Activated CD4-positive, alpha-beta T cell treated with anti-CD3 and anti-CD28 coated beads, Interleukin-2, Interleukin-4, amounts not matched to agents 100 ng/mL and 50 ng/mL, durations not matched to agents 16 hours and 8 hours (primary cell): ENCODE measurements at regions not wholly inside any gene's neighbourhood (a gene's known extent, or its start where the extent isn't known, plus 50 kb on each side); places are given as distances from the start of the nearest gene placed in this dataset.

Experiments
- DNase-seq: peaks from one replicate; pipeline ENCODE4 v3.0.0-alpha.2; 2020; ENCODE audit warnings: low spot score

DNA sequence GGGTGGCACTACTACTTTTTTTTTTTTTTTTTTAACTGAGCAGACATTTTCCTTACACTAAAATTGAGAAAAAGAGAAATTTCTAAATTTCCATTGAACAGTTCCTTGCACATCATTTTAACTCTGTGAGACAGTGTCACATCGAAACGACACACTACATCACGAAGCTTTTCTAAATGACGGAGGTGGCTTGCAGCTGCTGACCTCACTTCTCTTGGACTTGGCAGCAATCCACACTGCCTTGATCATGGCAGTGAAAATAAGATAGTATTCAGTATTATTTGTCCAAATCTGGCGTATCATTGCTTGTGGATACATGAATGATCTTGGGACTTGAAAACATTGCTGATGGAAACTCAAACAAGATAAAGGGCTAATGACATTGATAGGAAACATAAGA is 80.3 kb upstream of the CYYR1 start:
- no peak for DNase-seq

DNA sequence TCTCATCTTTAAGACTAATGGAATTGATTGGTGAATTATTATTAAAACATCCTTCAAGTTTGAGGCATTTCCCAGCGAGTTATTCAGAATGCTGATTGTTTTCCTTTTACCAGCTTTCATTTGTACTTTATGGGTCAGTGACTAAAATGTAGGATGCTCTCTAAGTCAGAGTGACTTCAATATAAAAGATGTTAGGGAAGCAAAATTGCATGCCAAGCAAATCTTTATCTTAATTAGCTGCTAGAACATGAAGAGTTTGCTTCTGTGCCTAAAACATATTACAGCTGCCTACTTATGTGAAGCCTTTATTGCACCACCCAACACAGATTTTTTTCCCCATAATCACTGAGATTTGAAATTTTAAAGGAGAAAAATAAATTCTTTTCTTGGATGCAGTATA is 79.8 kb upstream of the CYYR1 start:
- no peak for DNase-seq

DNA sequence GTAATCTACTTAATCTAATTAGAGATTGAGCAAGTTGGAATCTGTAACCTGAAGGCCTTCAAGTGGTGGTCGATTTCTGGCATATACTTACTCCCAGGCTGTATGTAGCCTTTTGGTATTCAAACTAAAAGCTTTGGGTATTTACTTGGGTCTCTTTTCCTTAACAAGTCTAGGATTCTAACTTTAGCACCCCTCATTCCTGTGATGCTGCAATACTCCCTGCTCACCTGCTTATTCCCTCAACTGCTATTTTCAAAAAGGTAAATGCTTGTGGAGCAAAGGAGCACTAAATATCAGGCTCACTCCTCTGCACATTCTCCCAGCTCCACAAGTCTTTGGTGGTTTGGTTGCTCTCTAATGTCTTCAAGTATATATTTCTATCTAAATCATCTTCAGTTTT is 68.0 kb upstream of the CYYR1 start:
- no peak for DNase-seq

DNA sequence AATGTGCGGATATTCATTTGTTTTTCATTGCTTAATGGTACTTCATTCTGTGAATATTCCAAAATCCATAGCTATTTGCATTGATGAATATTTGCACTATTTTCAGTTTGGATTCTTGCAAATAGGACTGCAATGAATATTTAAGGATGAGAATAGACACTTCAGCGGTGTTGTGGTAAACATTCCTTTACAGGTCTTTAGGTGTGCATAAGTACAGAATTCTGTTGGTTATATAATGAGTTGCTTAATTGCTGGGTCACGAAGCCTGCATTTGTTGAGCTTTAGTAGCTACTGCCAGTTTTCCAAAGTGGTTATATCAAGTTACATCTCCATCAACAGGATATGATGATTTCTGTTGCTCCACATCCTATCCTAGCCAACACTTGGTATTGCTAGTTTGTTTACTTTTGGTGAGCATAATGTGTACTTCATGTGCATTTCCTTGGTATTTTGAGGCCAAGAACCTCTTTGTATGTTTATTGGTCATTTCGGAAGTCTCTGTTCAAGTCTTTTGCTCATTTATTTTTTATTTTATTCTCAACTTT is 64.2 kb upstream of the CYYR1 start:
- no peak for DNase-seq

DNA sequence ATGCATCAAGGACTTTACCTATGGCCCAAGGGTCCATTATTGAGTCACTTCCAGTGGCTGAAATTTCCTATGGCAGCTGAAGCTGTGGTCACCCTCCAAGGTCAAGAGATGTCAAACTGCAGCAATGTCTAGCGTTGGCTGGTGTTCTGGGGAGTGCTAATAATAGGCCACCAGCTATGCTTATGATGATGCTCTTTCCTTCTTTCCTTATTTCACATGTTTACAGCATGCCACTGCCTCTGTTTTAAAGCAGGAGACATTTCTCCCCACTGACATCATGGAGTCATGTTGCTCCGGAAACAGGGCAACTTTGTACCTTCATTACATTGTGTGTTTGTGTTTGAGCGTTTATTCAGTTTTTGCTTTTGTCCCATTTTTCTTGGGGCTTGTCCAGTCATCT is 62.6 kb upstream of the CYYR1 start:
- no peak for DNase-seq

DNA sequence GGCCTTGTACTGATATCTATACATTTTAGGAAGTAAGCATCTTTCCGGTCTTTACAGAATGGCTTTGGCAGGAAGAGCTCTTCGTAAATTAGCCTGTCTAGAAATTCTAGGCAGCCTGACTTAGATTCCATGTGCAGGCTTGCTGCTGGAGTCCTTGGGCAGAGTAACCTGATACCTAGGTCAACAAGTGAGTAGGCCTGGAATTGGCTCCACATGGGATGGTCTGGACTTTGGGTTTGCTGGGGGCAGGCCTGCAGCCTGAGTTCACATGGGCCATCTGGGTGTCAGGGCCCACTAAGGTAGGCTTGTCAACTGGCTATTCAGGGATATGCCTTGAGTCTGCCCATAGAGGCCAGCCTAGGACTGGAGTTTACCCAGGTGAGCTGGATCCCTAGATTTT is 59.6 kb upstream of the CYYR1 start:
- DNase-seq: no peak

DNA sequence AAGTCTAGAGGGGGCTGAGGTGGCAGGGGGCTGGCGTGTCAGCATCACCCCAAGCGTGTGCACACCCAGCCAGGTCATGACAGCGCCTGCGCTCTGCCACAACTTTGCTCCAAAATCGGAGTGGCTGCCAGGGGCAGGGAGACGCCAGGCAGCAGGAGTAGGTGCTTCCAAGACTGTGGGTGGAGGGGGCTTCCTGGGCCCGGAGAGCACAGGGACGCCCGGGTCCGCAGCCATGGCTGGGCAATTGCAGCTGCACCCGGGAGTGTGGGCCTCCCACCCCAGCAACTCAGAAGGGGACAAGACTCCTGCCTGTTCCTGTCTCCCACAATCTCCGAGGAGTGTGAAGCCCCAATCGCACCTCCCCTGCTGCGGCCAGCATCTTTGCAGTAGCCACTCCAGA is 53.1 kb upstream of the CYYR1 start:
- DNase-seq: no peak

DNA sequence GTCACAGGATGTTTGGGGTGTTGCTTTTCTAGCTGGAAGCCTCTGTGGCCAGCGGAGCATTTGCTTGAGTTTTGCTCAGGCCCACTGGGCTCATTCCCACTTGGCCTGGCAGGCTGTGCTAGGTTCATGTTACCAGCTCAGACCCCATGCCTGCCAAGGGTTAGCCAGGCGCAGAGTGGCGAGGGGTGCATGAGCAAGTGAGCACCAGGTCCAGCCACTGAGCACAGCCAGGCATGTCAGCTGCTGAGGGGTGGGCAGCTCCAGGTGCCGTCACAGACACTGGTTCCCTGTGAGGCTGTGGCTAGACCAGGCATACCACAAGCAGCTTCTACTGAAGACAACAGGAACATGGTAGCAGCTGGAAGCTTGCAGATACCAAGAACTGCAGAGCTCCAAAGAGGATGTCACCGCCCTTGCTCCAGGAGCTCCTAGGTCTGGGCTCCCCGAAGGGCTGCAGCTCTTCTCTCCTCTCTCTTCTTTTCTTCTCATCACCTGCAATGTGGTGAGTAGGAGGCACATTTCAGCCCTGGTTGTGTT is 52.0 kb upstream of the CYYR1 start:
- DNase-seq: no peak
